RWPE2 (cell line): ENCODE measurements at regions not wholly inside any gene's neighbourhood (a gene's known extent, or its start where the extent isn't known, plus 50 kb on each side); places are given as distances from the start of the nearest gene placed in this dataset.
A peak's percentile ranks its signal among the peaks of the same experiment; 100 is the strongest.

ENCODE experiments used
- ATAC-seq: fragments of 200-7000 bp; cut with Tn5 transposase; 3 replicates; pipeline ENCODE4 v1.9.1; 2021; ENCODE audit warnings: low read depth
- DNase-seq: peaks from one replicate; pipeline ENCODE4 v3.0.0-alpha.2; 2020; ENCODE audit warnings: low spot score
- H3K27ac ChIP-seq: fragments of 450-650 bp; 2 replicates; pipeline ENCODE4 v1.5.1; 2017; ENCODE audit warnings: mild to moderate bottlenecking; ENCODE audit not compliant: poor library complexity, severe bottlenecking
- H3K27me3 ChIP-seq: fragments of 250-450 bp; sonication (Bioruptor Pico); 2 replicates; pipeline ENCODE4 v1.5.1; 2021; ENCODE audit warnings: mild to moderate bottlenecking, moderate library complexity; ENCODE audit not compliant: insufficient read depth, poor library complexity, severe bottlenecking
- H3K36me3 ChIP-seq: fragments of 250-450 bp; sonication (Bioruptor Pico); 2 replicates; pipeline ENCODE4 v1.5.1; 2020; ENCODE audit warnings: low read depth, mild to moderate bottlenecking, moderate library complexity
- H3K4me1 ChIP-seq: fragments of 250-450 bp; sonication (Bioruptor Pico); 2 replicates; pipeline ENCODE4 v1.5.1; 2021; ENCODE audit warnings: mild to moderate bottlenecking, moderate library complexity; ENCODE audit not compliant: insufficient read depth, poor library complexity, severe bottlenecking
- H3K4me3 ChIP-seq: fragments of 250-450 bp; sonication (Bioruptor Pico); 2 replicates; pipeline ENCODE4 v1.5.1; 2021; ENCODE audit warnings: mild to moderate bottlenecking, moderate library complexity; ENCODE audit not compliant: severe bottlenecking
- H3K9me3 ChIP-seq: fragments of 250-450 bp; sonication (Bioruptor Pico); 2 replicates; pipeline ENCODE4 v1.5.1; 2021; ENCODE audit warnings: mild to moderate bottlenecking, moderate library complexity; ENCODE audit not compliant: severe bottlenecking
- CTCF ChIP-seq: fragments of 450-650 bp; IDR thresholded peaks from one replicate; pipeline ENCODE4 v1.5.1; 2017; ENCODE audit warnings: mild to moderate bottlenecking, moderate library complexity; ENCODE audit not compliant: poor library complexity, severe bottlenecking

GRCh38 chr3:5788496-5788895 lies 601.0 kb downstream of the EDEM1 start:
- Histone ChIP-seq H3K9me3 (no peaks in the 10 kb centered on the region), H3K4me3 (no peak overlapping the region), H3K4me1 (no peaks in the 10 kb centered on the region), H3K27me3 (no peaks in the 10 kb centered on the region), H3K36me3 (no peaks in the 10 kb centered on the region), H3K27ac (no peak overlapping the region)
- no peak for TF ChIP-seq CTCF
- no peak for DNase-seq
- ATAC-seq, result no peak

- Histone ChIP-seq H3K4me1 (no peaks in the 10 kb centered on the region), H3K27ac (no peak overlapping the region), H3K4me3 (no peak overlapping the region), H3K27me3 (no peaks in the 10 kb centered on the region), H3K9me3 (peaks cover 3% of the 10 kb centered on the region), H3K36me3 (no peaks in the 10 kb centered on the region)
- TF ChIP-seq CTCF, result no peak
- DNase-seq (no peak), ATAC-seq (peak; percentile 61)
These were observed 604.1 kb downstream of the EDEM1 start for GRCh38 chr3:5791558-5791957.

- no peak for TF ChIP-seq CTCF
- Histone ChIP-seq H3K36me3 (no peaks in the 10 kb centered on the region), H3K27me3 (no peaks in the 10 kb centered on the region), H3K9me3 (peaks cover 3% of the 10 kb centered on the region), H3K27ac (no peak overlapping the region), H3K4me1 (no peaks in the 10 kb centered on the region), H3K4me3 (no peak overlapping the region)
- ATAC-seq (no peak), DNase-seq (no peak)
These were observed 609.0 kb downstream of the EDEM1 start for GRCh38 chr3:5796541-5796940.

GRCh38 chr3:5798809-5799208 lies 611.3 kb downstream of the EDEM1 start:
- Histone ChIP-seq H3K9me3 (peaks cover 3% of the 10 kb centered on the region), H3K27ac (no peak overlapping the region), H3K4me3 (no peak overlapping the region), H3K27me3 (no peaks in the 10 kb centered on the region), H3K36me3 (no peaks in the 10 kb centered on the region), H3K4me1 (no peaks in the 10 kb centered on the region)
- TF ChIP-seq CTCF, result no peak
- ATAC-seq, result peak; percentile 56; the same call in 2 of the 3 replicates
- no peak for DNase-seq

GRCh38 chr3:5799398-5799797 lies 611.9 kb downstream of the EDEM1 start:
- DNase-seq, result no peak
- no peaks in the 10 kb centered on the region for H3K4me1 ChIP-seq
- H3K36me3 ChIP-seq, result no peaks in the 10 kb centered on the region
- peak; percentile 15 for TF ChIP-seq CTCF
- no peak overlapping the region for H3K27ac ChIP-seq
- H3K9me3 ChIP-seq, result peaks cover 3% of the 10 kb centered on the region
- H3K27me3 ChIP-seq, result no peaks in the 10 kb centered on the region
- no peak overlapping the region for H3K4me3 ChIP-seq
- ATAC-seq, result no peak
